PC-3 (cell line): ENCODE measurements at regions not wholly inside any gene's neighbourhood (a gene's known extent, or its start where the extent isn't known, plus 50 kb on each side); places are given as distances from the start of the nearest gene placed in this dataset.

Experiments
- ATAC-seq: fragments of 200-7000 bp; cut with Tn5 transposase; 2 replicates; pipeline ENCODE4 v1.9.1; 2020; ENCODE audit warnings: mild to moderate bottlenecking, moderate library complexity
- BruUV-seq: library from RNA; stranded (reverse); fragments of 400-500 nt; replicated peaks from 2 replicates; lab custom pipeline; 2021; lab: Mats Ljungman, UMichigan
- CTCF ChIA-PET: fragments of 300-600 bp; sonication (Branson Sonifier 250); formaldehyde crosslinking; loops from one replicate; lab custom pipeline; 2022; ENCODE audit warnings: antibody characterized with exemption; lab: Charles Lee
- POLR2A ChIA-PET: fragments of 300-600 bp; sonication (Branson Sonifier 250); formaldehyde crosslinking; loops from one replicate; lab custom pipeline; 2022; ENCODE audit warnings: antibody characterized with exemption; ENCODE audit not compliant: unreplicated experiment; lab: Charles Lee
- DNase-seq: peaks from one replicate; pipeline ENCODE4 v3.0.0-alpha.2; 2015
- H2AFZ ChIP-seq: fragments of 300-600 bp; sonication (generic); 2 replicates; pipeline ENCODE4 v1.6.0; 2016; ENCODE audit warnings: antibody characterized with exemption, low read length
- H3F3A ChIP-seq: fragments of 300-600 bp; sonication (generic); one replicate; pipeline ENCODE4 v1.6.0; 2017; ENCODE audit warnings: antibody characterized with exemption, low read length, control low read depth, mild to moderate bottlenecking; ENCODE audit not compliant: unreplicated experiment
- H3K27ac ChIP-seq: fragments of 300-600 bp; sonication (generic); 2 replicates; pipeline ENCODE4 v1.5.1; 2016; ENCODE audit warnings: mild to moderate bottlenecking, low read length
- H3K27me3 ChIP-seq: fragments of 300-600 bp; sonication (generic); 2 replicates; pipeline ENCODE4 v1.6.1; 2016; ENCODE audit warnings: low read length, mixed read lengths
- H3K36me3 ChIP-seq: fragments of 300-600 bp; sonication (generic); 2 replicates; pipeline ENCODE4 v1.6.1; 2016; ENCODE audit warnings: low read depth, mixed run types, low read length, mixed read lengths
- H3K4me1 ChIP-seq: fragments of 300-600 bp; sonication (generic); 2 replicates; pipeline ENCODE4 v1.5.1; 2016; ENCODE audit warnings: low read length; ENCODE audit not compliant: insufficient read depth
- H3K4me2 ChIP-seq: fragments of 300-600 bp; sonication (generic); 2 replicates; pipeline ENCODE4 v1.6.0; 2016; ENCODE audit warnings: low read length
- H3K4me3 ChIP-seq: fragments of 300-600 bp; sonication (generic); 2 replicates; pipeline ENCODE4 v1.5.1; 2016; ENCODE audit warnings: mild to moderate bottlenecking, low read length, mixed read lengths
- H3K79me2 ChIP-seq: fragments of 300-600 bp; sonication (generic); 2 replicates; pipeline ENCODE4 v1.6.1; 2017; ENCODE audit warnings: low read length, mixed read lengths
- H3K9ac ChIP-seq: fragments of 300-600 bp; sonication (generic); 2 replicates; pipeline ENCODE4 v1.6.0; 2016; ENCODE audit warnings: mild to moderate bottlenecking, low read length
- H3K9me2 ChIP-seq: fragments of 300-600 bp; sonication (generic); replicated peaks from 2 replicates; pipeline ENCODE4 v1.6.1; 2016; ENCODE audit warnings: mixed run types, low read length, mixed read lengths
- H3K9me3 ChIP-seq: fragments of 300-600 bp; sonication (generic); 2 replicates; pipeline ENCODE4 v1.6.1; 2016; ENCODE audit warnings: low read length, mixed read lengths
- H4K20me1 ChIP-seq: fragments of 300-600 bp; sonication (generic); 2 replicates; pipeline ENCODE4 v1.6.1; 2016; ENCODE audit warnings: low read length, mixed read lengths
- EZH2 ChIP-seq: fragments of 300-600 bp; sonication (generic); IDR thresholded peaks from one replicate; pipeline ENCODE4 v1.6.1; 2017; ENCODE audit warnings: antibody characterized with exemption, mild to moderate bottlenecking, low read length; ENCODE audit not compliant: unreplicated experiment
- EZH2phosphoT487 ChIP-seq: fragments of 300-600 bp; sonication (generic); IDR thresholded peaks from 2 replicates; pipeline ENCODE4 v1.6.1; 2018; ENCODE audit warnings: mild to moderate bottlenecking, antibody characterized with exemption, low read length, borderline replicate concordance
- intact Hi-C: fragments of 100-400 bp; cut with micrococcal nuclease; formaldehyde crosslinking; loops from 2 replicates; pipeline ENCODE4 v1.9.0; 2023
- TF ChIP-seq, protein P1 (sequence below): fragments of 300-600 bp; sonication (generic); conservative IDR thresholded peaks from 2 replicates; pipeline ENCODE4 v1.5.1; 2017; ENCODE audit warnings: antibody characterized with exemption, low read depth, mild to moderate bottlenecking, low read length

GRCh38 chr5:168174376-168174775 lies 117.1 kb upstream of the WWC1 start:
- H3K4me2 ChIP-seq, result no peak overlapping the region
- no peaks in the 10 kb centered on the region for H3K79me2 ChIP-seq
- ATAC-seq (no peak), DNase-seq (no peak)
- no peaks in the 10 kb centered on the region for H3F3A ChIP-seq
- peaks cover 33% of the 10 kb centered on the region for H3K27me3 ChIP-seq
- BruUV-seq, result no TSS peak
- H4K20me1 ChIP-seq, result no peaks in the 10 kb centered on the region
- H3K9ac ChIP-seq, result no peak overlapping the region
- no peaks in the 10 kb centered on the region for H3K36me3 ChIP-seq
- H3K9me2 ChIP-seq, result no peaks in the 10 kb centered on the region
- intact Hi-C loops, result no loop called here
- no peak overlapping the region for H3K4me3 ChIP-seq
- H3K4me1 ChIP-seq, result no peaks in the 10 kb centered on the region
- no peak overlapping the region for H3K27ac ChIP-seq
- ChIA-PET POLR2A (no interaction called here), CTCF (no interaction called here)
- no peak for TF ChIP-seq EZH2
- H2AFZ ChIP-seq, result no peak overlapping the region
- H3K9me3 ChIP-seq, result no peaks in the 10 kb centered on the region

- peaks cover 23% of the 10 kb centered on the region; the same call in 1 of the 2 replicates for H3K27me3 ChIP-seq
- no peak overlapping the region for H3K4me2 ChIP-seq
- H3K4me1 ChIP-seq, result no peaks in the 10 kb centered on the region
- H3K27ac ChIP-seq, result no peak overlapping the region
- POLR2A ChIA-PET, result no interaction called here
- H3K9me3 ChIP-seq, result no peaks in the 10 kb centered on the region
- H3K79me2 ChIP-seq, result no peaks in the 10 kb centered on the region
- no peak for TF ChIP-seq EZH2phosphoT487
- TF ChIP-seq, protein P1, sequence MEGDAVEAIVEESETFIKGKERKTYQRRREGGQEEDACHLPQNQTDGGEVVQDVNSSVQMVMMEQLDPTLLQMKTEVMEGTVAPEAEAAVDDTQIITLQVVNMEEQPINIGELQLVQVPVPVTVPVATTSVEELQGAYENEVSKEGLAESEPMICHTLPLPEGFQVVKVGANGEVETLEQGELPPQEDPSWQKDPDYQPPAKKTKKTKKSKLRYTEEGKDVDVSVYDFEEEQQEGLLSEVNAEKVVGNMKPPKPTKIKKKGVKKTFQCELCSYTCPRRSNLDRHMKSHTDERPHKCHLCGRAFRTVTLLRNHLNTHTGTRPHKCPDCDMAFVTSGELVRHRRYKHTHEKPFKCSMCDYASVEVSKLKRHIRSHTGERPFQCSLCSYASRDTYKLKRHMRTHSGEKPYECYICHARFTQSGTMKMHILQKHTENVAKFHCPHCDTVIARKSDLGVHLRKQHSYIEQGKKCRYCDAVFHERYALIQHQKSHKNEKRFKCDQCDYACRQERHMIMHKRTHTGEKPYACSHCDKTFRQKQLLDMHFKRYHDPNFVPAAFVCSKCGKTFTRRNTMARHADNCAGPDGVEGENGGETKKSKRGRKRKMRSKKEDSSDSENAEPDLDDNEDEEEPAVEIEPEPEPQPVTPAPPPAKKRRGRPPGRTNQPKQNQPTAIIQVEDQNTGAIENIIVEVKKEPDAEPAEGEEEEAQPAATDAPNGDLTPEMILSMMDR, result no peak
- TF ChIP-seq EZH2, result no peak
- no peaks in the 10 kb centered on the region for H3F3A ChIP-seq
- H3K4me3 ChIP-seq, result no peak overlapping the region
- intact Hi-C loops, result no loop called here
- ATAC-seq (no peak), DNase-seq (no peak)
- no peak overlapping the region for H3K9ac ChIP-seq
- H4K20me1 ChIP-seq, result no peaks in the 10 kb centered on the region
- no peaks in the 10 kb centered on the region for H3K9me2 ChIP-seq
- CTCF ChIA-PET, result no interaction called here
- no TSS peak for BruUV-seq
- no peak overlapping the region for H2AFZ ChIP-seq
- H3K36me3 ChIP-seq, result no peaks in the 10 kb centered on the region
Measured at GRCh38 chr5:168176251-168176650, 115.2 kb upstream of the WWC1 start.

DNA sequence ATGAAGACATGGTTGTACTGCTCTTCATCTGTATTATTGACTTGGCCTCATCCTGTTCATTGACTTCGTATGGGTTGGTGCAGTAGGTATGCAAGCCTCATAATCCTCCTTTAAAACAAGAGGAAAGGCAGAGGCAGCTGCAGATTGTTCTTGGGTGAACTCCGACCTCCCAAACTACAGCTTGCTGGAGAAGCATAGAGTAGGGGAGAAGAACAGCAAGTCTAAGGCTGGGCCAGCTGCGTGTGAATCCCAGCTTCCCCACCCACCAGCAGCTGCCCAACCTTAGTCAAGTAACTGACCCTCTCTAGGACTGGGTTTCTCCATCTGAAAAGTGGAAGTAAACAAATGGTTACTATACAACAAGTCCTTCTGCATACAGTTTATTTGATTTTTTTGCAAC lies 114.5 kb upstream of the WWC1 start:
- Histone ChIP-seq H3K9me3 (no peaks in the 10 kb centered on the region), H3K27ac (no peak overlapping the region), H3K79me2 (no peaks in the 10 kb centered on the region), H3K27me3 (peaks cover 19% of the 10 kb centered on the region; the same call in 1 of the 2 replicates), H4K20me1 (no peaks in the 10 kb centered on the region), H2AFZ (no peak overlapping the region), H3K4me2 (no peak overlapping the region), H3K9me2 (no peaks in the 10 kb centered on the region), H3K4me1 (no peaks in the 10 kb centered on the region), H3K9ac (no peak overlapping the region), H3K4me3 (no peak overlapping the region), H3K36me3 (no peaks in the 10 kb centered on the region), H3F3A (no peaks in the 10 kb centered on the region)
- no TSS peak for BruUV-seq
- ATAC-seq (no peak), DNase-seq (no peak)
- intact Hi-C loops, result no loop called here
- ChIA-PET POLR2A (no interaction called here), CTCF (no interaction called here)
- TF ChIP-seq, protein P1, result no peak
- no peak for TF ChIP-seq EZH2
- no peak for TF ChIP-seq EZH2phosphoT487
